ENCODE measurements at regions not wholly inside any gene's neighbourhood (a gene's known extent, or its start where the extent isn't known, plus 50 kb on each side); places are given as distances from the start of the nearest gene placed in this dataset.

DNA sequence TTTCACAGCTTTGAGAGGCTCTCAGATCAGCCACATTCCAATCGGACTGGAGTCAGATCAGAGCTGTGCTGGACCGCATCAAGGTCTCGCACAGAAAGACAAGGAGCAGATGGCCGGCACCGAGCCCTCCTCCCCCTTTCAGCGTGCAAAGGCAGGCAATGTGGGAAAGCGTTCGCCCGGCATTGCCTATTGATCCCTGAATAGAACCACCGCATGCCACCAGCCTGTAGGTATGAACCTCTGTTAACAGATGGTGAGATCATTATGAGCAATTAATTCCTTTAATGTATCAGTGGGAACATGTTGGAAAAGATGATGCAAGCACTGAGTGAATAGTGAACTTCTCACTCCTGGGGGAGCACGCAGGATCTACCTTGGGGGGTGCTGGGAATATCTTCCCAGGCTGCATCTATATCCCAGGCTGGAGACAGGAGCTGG lies 117.5 kb upstream of the ID4 start:
- TF ChIP-seq, protein P1, sequence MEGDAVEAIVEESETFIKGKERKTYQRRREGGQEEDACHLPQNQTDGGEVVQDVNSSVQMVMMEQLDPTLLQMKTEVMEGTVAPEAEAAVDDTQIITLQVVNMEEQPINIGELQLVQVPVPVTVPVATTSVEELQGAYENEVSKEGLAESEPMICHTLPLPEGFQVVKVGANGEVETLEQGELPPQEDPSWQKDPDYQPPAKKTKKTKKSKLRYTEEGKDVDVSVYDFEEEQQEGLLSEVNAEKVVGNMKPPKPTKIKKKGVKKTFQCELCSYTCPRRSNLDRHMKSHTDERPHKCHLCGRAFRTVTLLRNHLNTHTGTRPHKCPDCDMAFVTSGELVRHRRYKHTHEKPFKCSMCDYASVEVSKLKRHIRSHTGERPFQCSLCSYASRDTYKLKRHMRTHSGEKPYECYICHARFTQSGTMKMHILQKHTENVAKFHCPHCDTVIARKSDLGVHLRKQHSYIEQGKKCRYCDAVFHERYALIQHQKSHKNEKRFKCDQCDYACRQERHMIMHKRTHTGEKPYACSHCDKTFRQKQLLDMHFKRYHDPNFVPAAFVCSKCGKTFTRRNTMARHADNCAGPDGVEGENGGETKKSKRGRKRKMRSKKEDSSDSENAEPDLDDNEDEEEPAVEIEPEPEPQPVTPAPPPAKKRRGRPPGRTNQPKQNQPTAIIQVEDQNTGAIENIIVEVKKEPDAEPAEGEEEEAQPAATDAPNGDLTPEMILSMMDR (conservative IDR thresholded peaks at IDR 0.05; ENCODE audit: low read depth, low read length), result no peak
- TF ChIP-seq POLR2A (IDR thresholded peaks at IDR 0.05; ENCODE audit: low read depth, low read length) (no peak), SMC3 (IDR thresholded peaks at IDR 0.05; ENCODE audit: low read depth, low read length) (no peak), MXI1 (IDR thresholded peaks at IDR 0.05; ENCODE audit: borderline replicate concordance, low read depth, low read length) (no peak), RAD21 (IDR thresholded peaks at IDR 0.05; ENCODE audit: low read length) (no peak), RFX5 (IDR thresholded peaks at IDR 0.05; ENCODE audit: low read depth, low read length) (no peak)

Data from IMR-90 (cell line).